ENCODE measurements at regions not wholly inside any gene's neighbourhood (a gene's known extent, or its start where the extent isn't known, plus 50 kb on each side); places are given as distances from the start of the nearest gene placed in this dataset.

- no peak for DNase-seq (ENCODE audit: insufficient read length, low spot score)
- no peak for FAIRE-seq
- TF ChIP-seq, protein P1, sequence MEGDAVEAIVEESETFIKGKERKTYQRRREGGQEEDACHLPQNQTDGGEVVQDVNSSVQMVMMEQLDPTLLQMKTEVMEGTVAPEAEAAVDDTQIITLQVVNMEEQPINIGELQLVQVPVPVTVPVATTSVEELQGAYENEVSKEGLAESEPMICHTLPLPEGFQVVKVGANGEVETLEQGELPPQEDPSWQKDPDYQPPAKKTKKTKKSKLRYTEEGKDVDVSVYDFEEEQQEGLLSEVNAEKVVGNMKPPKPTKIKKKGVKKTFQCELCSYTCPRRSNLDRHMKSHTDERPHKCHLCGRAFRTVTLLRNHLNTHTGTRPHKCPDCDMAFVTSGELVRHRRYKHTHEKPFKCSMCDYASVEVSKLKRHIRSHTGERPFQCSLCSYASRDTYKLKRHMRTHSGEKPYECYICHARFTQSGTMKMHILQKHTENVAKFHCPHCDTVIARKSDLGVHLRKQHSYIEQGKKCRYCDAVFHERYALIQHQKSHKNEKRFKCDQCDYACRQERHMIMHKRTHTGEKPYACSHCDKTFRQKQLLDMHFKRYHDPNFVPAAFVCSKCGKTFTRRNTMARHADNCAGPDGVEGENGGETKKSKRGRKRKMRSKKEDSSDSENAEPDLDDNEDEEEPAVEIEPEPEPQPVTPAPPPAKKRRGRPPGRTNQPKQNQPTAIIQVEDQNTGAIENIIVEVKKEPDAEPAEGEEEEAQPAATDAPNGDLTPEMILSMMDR (IDR thresholded peaks at IDR 0.05; ENCODE audit: insufficient read depth, missing control alignments) = no peak
Observed at GRCh38 chr20:54897787-54898186, 422.4 kb downstream of the DOK5 start.

- FAIRE-seq (no peak), DNase-seq (ENCODE audit: insufficient read length, low spot score) (no peak)
- TF ChIP-seq, protein P1 (IDR thresholded peaks at IDR 0.05; ENCODE audit: insufficient read depth, missing control alignments) = no peak
Observed at GRCh38 chr20:54891907-54892306, 416.5 kb downstream of the DOK5 start.

DNA sequence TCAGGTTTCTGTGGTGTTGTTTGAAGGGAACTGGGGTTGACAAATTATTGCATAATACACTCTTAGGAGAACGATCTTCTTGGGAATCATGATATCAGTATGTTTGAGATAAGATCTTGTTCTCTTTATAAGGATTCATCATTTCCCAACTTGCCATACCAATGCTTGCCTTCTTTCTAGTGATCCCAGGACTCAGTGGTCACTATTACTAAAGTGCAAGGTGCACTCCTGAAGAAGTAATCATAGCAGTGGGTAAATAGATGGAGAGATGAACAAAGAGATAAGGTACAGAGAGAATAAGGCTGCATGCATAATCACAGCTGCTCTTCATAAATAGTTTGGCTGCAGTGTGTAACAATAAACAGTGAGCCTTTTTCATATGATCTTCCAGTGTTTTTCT is 404.0 kb downstream of the DOK5 start:
- DNase-seq (ENCODE audit: insufficient read length, low spot score) (no peak), FAIRE-seq (no peak)
- TF ChIP-seq, protein P1 (IDR thresholded peaks at IDR 0.05; ENCODE audit: insufficient read depth, missing control alignments) = no peak

DNA sequence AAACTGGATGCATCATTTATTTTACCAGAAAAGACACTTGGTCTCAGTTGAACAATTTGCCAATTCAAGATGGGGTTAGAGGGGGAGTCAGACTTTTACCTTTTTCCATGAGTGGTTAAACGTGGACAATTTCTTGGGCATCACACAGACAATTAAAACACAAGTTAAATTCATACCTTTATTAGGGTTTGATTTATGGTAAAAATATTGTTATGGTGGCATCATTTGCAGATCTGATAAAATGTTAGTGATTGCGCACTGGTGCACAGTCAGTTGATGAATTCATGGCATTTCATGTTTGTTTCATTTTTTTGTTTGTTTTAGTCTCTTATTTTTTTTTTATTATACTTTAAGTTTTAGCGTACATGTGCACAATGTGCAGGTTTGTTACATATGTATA is 399.9 kb downstream of the DOK5 start:
- FAIRE-seq (no peak), DNase-seq (ENCODE audit: insufficient read length, low spot score) (no peak)
- TF ChIP-seq, protein P1 (IDR thresholded peaks at IDR 0.05; ENCODE audit: insufficient read depth, missing control alignments) = no peak

DNA sequence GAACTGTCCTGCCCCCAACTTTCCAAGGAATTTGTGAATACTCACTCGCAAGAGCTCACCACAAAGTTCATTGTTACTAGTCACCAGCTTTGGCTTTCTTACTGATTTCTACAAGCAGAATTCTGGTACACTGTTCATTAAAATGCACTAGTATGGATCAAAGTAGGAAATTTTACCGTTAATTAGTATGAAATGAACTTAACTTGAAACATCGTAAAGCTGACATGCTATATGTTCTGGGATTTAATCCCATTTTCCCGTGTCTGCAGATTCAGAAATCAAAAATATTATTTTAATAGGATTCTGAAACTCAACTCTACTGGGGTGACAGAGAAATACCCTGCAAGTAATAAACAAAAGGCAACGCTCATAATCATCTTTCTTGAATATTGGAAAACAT is 399.3 kb downstream of the DOK5 start:
- no peak for DNase-seq (ENCODE audit: insufficient read length, low spot score)
- FAIRE-seq = no peak
- TF ChIP-seq, protein P1 (IDR thresholded peaks at IDR 0.05; ENCODE audit: insufficient read depth, missing control alignments) = no peak

DNA sequence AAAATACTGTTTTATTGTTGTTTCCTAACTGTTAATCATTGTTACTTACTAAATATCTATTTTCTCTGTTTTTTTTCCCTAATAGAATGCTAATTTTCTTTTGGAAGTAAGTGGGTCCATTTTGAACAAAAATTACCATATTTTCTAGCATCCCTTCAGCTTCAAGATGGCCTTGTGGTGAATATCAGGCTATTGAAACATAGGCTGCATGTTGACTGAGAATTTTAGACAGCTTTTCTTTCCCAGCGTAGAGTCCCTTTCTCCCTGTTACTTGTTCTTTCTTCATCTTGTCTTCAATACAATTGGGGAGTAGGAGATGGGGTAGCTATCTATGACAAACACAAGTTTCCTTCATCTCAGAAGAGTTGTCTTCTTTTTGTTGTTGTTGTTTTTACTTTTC is 397.0 kb downstream of the DOK5 start:
- DNase-seq (ENCODE audit: insufficient read length, low spot score) (no peak), FAIRE-seq (no peak)
- TF ChIP-seq, protein P1 (IDR thresholded peaks at IDR 0.05; ENCODE audit: insufficient read depth, missing control alignments) = no peak

GRCh38 chr20:54869765-54870164 is 394.4 kb downstream of the DOK5 start:
- no peak for FAIRE-seq

More at GRCh38 chr20:54869765-54870164, 394.4 kb downstream of the DOK5 start:
- DNase-seq (ENCODE audit: insufficient read length, low spot score) = no peak
- TF ChIP-seq, protein P1 (IDR thresholded peaks at IDR 0.05; ENCODE audit: insufficient read depth, missing control alignments) = no peak

Data from D721Med (cell line).